LHCN-M2 (cell line): ENCODE measurements at regions not wholly inside any gene's neighbourhood (a gene's known extent, or its start where the extent isn't known, plus 50 kb on each side); places are given as distances from the start of the nearest gene placed in this dataset.
"Not testable (repeated sequence)": the region's sequence is repeated elsewhere in the genome, so short reads cannot be mapped to it uniquely, and the experiment has no call there.

Source experiments
- DNase-seq: peaks from one replicate; pipeline ENCODE4 v3.0.0-alpha.2; 2012; ENCODE audit warnings: low read depth

DNA sequence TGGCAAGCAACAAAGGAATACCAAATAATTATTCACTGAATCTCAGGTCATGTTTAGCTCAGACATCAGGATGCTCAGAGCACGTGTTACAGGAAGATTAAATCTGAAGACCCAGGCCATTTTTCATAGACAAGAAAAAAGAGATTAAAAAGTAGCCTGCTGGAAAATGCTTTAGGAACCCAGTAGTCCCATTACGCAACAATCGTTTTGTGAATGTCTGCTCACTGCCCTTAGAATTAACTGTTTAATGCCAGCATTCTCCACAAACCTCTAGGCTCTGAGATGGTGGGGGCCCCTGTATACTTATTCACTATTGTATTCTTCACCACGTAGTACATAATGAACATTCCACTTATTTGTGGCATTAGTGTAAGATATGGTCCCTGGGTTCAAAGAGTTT lies 154.6 kb upstream of the NYAP2 start:
- no peak for DNase-seq

- no peak for DNase-seq
Measured at GRCh38 chr2:225236769-225237323, 162.7 kb upstream of the NYAP2 start.

- peak; percentile 46 for DNase-seq
Measured at GRCh38 chr2:225233234-225233633, 166.3 kb upstream of the NYAP2 start.

DNA sequence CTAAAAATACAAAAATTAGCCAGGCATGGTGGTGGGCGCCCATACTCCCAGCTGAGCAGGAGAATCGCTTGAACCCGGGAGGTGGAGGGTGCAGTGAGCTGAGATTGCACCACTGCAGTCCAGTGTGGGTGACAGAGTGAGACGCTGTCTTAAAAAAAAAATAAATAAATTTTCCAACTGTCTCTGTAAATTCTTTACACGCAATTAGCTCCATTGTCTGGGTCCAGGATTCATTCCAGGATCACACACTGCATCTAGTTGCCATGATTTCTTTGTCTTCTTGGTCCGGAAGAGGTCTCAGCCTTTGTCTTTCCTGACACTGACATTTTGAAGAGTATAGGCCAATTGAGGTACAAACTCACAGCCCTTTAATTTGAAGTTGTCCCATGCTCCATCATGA lies 167.6 kb upstream of the NYAP2 start:
- DNase-seq, result no peak

GRCh38 chr2:225229346-225229745 lies 170.2 kb upstream of the NYAP2 start:
- not testable (repeated sequence) for DNase-seq

DNA sequence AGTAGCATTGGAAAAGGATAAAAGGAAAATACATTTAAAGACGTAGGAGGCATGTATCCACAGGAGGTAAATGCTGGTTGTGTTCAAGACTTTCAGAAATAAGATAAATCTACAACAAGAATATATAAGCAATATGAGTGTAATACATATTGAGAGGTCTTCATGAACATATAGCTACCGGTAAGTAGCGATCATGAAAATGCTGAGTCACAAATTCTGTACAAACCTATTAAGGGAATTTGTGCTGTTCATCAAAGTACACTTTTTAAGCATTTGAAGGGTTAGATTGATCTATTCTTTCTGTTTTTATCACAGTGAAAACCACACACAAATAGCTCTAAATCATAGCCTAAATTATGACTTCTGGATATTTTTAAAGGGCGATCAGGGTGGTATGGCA lies 173.1 kb upstream of the NYAP2 start:
- DNase-seq, result no peak

- DNase-seq, result no peak
Measured at GRCh38 chr2:225223301-225223700, 176.2 kb upstream of the NYAP2 start.

DNA sequence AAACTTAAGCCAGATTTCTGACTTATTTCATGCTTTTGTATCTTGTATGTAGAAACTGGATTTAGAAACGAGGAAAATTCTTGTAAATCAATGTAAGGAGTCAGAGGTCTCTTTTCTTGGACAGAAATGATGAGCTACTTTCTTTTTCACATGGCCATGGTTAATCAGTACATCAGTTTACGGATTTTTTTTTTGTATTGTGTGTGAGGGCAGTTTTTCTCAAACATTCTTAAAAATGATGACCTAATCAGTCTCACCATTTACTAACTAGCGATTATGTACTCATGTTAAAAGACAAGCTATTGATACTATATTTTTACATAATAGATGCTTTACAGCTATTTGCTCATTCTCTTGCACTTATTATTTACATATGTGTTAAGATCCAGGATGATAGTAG lies 165.2 kb upstream of the DOCK10 start:
- no peak for DNase-seq

DNA sequence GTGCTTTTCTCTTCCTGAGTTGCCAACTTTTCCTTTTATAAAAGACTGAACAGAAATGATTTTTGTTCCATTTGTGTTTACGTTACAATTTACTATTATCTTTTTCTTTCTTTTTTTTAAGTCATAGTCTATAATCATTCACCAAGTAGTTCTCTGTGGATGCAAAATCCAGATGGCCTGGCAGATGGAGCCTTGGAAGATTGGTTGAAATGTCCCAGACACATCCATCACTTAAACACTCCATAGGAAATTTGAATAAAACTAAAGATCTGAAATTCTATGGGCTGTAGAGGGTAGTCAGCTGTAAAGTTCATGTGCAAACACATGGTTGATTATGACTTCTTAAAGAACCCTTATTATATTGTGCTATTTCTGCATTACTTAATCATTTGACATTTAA lies 164.8 kb upstream of the DOCK10 start:
- no peak for DNase-seq

DNA sequence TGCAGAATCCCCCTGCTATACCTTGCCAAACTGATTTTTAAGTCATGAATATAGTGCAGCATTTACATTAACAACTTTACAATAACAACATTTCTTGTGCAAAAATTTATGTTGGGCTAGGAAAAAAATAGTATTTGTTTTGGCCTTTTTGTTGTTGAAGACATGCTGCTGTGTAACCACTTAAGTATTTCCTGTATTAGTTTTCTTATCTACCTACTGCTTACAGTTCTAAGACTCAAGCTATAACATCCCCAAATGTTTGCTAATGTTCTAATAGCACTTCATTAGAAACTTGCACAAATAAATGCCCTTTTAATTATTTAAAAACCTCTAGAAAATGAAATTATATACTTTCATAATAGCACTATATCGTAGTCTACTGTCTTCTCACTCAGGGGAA lies 154.3 kb upstream of the DOCK10 start:
- DNase-seq, result no peak

- DNase-seq, result peak; percentile 26
Measured at GRCh38 chr2:225192869-225193268, 150.6 kb upstream of the DOCK10 start.

DNA sequence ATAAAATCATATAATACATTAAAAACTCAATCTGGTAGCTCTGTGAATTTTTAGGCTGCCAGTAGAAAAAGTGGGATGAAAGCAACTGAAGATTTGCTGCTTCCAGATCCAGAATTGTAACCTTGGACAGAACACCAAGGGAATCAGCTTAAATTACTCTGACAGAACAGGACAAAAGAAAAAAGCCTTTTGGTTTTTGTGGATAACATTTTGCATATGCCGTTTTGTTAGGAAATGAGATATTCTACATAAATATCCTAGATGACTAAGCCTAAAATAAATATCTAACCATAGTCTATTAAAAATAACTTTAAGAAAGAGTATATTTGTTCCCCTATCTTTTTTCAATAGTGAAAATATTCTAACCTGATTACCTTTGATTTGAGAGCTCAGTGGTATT lies 148.7 kb upstream of the DOCK10 start:
- DNase-seq, result peak; percentile 10

GRCh38 chr2:225184948-225185347 lies 142.7 kb upstream of the DOCK10 start:
- no peak for DNase-seq

DNA sequence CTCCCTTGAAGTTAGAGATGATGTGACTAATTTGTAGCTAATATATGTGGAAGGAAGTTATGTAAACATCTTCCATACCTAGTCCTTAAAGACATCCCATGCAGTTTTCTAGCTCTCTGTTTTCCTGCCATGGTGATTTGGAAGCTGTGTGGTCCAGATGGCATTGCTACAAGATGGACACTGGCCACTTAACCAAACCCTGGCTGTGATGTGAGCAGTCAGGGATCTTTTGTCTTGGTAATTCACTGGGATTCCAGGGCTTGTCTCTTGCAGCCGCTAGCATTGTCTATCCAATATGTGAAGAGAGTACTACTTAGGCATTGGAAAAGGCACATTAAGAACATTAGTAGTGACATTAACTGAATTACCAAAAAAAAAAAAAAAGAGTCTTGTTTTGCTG lies 139.9 kb upstream of the DOCK10 start:
- DNase-seq, result no peak

DNA sequence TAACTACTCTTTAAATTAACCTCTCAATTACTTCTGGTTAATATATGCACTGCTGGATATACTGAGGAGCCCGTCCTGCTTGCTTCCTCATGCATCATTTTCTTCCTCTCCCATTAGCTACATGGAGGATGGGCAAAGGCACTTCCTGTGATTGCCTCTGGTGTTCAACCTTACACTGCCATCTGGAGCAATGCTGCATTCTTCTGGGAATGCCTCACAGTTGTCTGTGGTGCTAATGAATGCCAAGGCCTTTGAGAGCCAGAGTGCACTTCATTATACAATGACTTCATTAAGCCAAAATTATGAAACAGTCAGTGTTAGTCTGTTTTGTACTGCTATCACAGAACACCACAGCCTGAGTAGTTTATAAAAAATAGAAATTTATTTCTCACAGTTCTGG lies 134.8 kb upstream of the DOCK10 start:
- DNase-seq, result peak; percentile 70

GRCh38 chr2:225173909-225174308 lies 131.6 kb upstream of the DOCK10 start:
- peak; percentile 32 for DNase-seq

DNA sequence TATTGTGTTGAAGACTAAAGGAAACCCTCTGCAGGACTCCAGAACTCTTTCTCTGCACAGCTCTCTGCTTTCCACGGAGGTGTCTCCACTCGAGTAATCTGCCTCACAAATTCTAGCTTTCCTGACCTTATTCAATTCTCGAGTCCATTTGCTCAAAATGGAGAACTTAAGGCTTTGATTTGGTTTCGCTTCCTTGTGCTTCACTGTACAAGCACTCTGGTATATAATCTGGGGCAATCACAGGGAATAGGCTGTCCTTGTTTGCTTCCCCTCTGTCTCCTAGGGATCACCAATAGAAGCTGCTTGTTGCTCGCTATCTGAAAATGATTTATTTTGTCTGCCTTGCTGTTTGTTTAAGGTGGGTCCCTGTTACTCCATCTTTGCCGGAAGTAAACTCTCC lies 129.1 kb upstream of the DOCK10 start:
- no peak for DNase-seq

DNA sequence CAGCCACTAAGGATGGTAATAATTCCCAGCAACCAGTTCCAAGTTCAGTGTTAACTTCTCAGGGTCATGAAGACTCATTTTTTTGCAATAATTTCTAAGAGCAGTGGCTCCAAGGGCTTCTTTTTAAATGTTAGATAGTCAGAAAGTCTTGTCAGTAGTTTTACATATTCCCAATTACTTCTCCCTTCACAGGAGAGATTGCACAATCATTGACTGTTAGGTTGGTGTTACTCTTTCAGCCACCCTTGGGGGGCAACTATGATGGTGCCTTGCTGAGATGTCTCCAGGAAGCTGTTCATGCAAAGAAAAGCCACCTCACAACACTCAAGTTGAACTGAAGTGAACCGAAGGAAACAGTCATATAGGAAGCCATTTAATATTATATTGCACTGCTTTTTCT lies 127.9 kb upstream of the DOCK10 start:
- DNase-seq, result no peak

DNA sequence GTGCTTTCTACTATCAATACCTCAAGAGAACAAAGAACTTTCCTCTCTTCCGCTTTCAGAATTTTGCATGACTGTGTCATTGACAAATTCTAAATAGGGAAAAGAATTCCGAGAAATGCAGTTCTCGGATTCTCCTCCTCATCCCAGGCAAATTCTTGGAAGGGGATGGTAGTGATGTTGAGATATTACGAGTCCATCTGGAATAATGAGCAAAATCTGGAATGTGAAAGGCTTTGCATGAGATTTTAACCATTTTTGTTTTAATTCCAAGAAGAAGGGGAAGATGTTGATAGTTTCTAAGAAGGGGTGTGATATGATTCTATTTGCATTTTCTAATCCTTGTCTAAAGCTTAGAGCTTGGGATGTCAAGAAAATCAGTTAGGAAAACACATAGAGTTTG lies 127.1 kb upstream of the DOCK10 start:
- no peak for DNase-seq

DNA sequence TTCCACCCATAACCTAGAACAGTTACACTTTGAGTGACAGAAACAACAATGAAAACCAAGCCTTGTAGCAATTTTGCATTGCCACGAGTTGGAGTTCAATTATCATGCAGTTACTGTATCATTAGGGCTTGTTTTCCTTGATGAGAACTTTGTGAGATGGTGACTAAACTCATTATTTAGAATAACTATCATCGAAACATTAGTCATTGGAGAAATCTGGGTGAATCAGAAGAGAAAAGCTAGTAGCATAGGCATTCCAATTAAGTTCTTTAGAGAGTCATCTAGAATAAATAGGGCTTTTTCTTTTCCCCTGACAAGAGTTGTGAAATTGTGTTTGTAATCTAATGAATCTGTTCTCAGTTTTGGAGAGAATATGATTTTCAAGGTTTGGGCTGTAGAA lies 122.8 kb upstream of the DOCK10 start:
- DNase-seq, result peak; percentile 50

DNA sequence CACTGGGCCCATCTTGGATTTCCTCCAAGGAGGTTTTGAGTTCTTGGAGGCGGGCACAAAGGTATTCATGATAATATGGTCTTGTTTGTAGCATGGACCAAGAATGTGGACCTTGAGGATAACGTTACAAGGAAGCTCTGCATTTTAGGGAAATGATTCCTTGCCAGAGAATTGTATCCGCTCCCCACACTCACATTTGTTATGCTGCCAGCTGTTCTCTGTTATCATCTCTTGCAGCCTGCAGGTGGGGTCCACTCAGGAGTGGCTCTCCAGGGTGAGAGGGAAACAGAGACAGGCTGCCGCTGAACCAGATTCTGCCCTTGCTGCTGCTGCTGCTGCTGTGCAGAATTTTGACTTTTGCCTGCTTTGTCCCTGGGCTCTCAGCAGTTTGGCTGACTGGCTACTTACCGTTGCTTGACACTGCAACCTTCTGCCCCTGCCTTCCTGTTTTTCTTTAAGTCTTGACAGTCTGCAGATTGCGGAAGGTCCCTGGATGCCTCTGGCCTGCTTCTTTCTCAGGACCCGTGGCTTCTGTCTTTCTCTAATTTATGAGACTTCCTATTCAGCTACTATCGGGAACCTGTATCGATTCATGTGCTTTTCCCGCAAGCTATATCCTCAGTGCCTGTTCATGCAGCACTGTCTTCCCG lies 122.3 kb upstream of the DOCK10 start:
- peak; percentile 20 for DNase-seq

GRCh38 chr2:225158360-225158759 lies 116.1 kb upstream of the DOCK10 start:
- no peak for DNase-seq

- DNase-seq, result no peak
Measured at GRCh38 chr2:225156853-225157451, 114.7 kb upstream of the DOCK10 start.

GRCh38 chr2:225140723-225141122 lies 98.5 kb upstream of the DOCK10 start:
- no peak for DNase-seq
